Stimulated activated CD4-positive, alpha-beta T cell treated with anti-CD3 and anti-CD28 coated beads, Interleukin-4, amount 100 ng/mL, for 24 hours (primary cell): ENCODE measurements at regions not wholly inside any gene's neighbourhood (a gene's known extent, or its start where the extent isn't known, plus 50 kb on each side); places are given as distances from the start of the nearest gene placed in this dataset.

Source experiments
- DNase-seq: peaks from one replicate; pipeline ENCODE4 v3.0.0-alpha.2; 2020

GRCh38 chr2:56626927-56627326 lies 443.1 kb downstream of the CCDC85A start:
- DNase-seq: no peak

GRCh38 chr2:56630286-56630685 lies 446.5 kb downstream of the CCDC85A start:
- DNase-seq: no peak

- no peak for DNase-seq
Observed at GRCh38 chr2:56647997-56648396, 464.2 kb downstream of the CCDC85A start.

DNA sequence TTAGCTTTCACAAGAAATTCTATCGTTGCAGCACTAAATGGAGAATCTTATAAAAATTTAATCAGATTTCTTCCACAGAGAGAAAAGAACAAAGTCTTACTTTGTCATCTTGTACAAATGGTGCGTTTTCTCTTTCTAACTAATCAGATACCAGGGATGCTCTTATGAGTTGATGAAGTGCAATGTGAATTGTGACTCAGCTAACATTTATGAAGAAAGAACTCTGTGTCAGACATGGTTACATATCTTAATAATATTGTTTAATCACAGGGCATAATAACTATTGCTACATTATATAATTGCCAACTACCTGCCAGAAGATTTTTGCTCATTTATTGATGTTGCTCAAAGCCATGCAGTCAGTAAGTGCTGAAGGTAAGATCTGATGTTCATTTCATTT lies 465.0 kb downstream of the CCDC85A start:
- no peak for DNase-seq

DNA sequence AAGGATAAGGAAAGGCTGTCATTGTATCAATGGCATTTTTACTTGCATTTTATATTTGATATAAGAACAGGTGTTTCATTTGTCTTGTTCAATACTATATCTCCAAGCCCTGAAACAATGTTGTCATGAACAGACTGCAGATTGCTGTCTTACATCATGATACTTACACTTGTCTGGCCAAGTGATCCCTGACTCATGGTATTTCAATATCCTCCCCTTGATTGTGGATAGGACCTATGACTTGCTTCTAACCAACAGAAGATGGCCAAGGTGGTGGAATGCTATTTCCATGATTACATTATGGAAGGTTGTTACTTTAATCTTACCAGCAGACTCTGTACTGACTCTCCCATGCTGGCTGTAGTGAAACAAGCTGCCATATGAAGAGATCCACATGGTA lies 471.1 kb downstream of the CCDC85A start:
- DNase-seq: no peak

DNA sequence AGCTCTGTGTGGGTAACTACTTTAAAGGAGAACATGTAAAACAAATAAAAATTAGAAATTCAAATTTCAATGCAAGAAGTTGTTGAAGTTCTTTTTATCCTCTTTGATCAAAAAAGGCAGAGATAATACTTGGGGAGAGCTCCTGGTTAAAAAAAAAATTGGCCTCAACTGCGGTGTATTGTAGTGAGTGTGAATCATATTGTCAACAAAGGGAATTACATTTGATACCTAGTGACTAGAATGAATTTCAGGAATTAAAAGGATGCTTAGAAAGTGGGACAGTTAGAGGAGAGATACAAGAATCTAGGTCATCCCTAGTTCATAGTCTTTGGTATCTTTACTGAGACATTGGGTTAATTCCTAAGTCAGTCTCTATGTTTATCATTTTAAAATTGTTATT lies 473.0 kb downstream of the CCDC85A start:
- no peak for DNase-seq

DNA sequence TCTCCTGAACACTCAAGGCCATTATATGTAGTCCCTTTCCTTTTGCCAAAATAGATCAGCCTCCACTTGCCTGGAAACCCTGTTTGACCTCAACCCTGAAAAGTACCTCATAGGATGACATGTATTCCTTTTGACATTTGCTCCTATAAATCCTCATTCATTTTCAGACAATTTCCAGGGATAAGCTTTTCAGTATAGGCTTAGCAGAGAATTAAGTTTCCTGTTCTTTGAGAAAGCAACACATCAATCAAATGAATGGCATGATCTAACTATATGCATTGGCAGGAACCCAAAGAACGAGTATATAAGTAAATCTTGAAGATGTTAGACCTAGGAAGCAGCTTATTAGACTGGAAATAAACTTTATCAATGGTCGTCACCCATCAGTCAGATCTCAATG lies 483.0 kb downstream of the CCDC85A start:
- DNase-seq: no peak

DNA sequence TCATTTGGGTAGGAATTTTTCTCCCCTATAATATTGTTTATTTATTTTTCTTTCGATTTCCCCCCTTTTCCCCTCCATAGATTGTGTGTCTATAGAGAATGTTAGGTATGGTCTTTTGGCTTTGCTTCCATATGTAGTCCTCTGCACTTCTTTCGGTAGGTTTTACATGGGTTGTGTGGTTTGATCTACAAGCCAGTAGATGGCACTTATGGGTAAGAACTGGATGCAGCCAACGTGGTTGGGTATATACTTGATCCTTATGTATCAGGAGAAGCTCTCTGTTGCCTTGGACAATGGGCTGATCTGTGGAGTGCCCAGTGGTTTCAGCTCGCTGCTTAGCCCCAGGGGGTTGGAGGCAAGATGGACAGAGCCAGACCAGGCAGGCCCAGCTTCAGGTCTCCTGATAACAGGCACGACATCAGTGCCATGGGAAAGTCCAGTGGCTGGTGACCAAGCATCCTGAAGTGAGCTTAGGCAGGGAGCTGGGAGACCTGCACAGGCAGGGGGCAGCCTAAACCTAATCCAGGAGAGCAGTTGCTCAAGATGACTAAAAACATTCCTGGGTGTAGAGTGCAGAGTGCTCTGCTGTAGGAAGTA lies 488.3 kb downstream of the CCDC85A start:
- no peak for DNase-seq

- no peak for DNase-seq
Observed at GRCh38 chr2:56674084-56674483, 490.3 kb downstream of the CCDC85A start.

- DNase-seq: no peak
Observed at GRCh38 chr2:56676966-56677365, 493.2 kb downstream of the CCDC85A start.

- DNase-seq: no peak
Observed at GRCh38 chr2:56680971-56681631, 497.3 kb downstream of the CCDC85A start.

- DNase-seq: no peak
Observed at GRCh38 chr2:56681659-56682396, 498.0 kb downstream of the CCDC85A start.

DNA sequence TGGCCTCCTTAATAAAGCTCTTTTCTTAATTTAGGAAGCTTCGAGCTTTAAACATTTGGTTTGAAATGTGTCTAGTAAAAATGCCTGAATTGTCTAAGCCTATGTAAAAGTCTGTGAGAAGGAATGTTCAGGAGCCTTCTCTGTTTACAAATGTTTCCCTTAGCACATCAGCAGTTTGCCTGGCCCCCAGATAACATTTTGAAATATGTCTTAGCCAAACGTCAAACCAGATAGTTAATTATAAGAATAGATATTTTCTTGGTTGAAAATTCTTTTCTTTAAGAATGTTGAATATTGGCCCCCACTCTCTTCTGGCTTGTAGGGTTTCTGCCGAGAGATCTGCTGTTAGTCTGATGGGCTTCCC lies 498.6 kb downstream of the CCDC85A start:
- DNase-seq: no peak

DNA sequence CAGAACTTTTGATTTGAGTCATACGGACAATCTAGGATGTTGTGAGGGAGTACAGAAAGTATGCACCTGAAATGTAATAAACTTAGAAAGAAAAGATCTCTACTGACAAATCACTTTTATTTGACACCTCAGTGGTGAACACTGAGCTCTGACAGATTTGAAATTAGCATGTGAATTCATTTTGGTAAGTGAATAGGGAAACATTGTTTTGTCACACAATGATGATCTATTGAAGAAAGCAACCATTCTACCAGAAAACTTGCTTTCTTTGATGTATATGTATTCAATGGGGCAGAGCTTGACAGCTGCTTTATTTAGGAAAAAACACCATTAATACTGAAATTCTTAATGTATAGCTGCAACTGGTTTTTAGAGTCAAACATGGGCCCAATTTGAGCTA lies 500.5 kb downstream of the CCDC85A start:
- no peak for DNase-seq

DNA sequence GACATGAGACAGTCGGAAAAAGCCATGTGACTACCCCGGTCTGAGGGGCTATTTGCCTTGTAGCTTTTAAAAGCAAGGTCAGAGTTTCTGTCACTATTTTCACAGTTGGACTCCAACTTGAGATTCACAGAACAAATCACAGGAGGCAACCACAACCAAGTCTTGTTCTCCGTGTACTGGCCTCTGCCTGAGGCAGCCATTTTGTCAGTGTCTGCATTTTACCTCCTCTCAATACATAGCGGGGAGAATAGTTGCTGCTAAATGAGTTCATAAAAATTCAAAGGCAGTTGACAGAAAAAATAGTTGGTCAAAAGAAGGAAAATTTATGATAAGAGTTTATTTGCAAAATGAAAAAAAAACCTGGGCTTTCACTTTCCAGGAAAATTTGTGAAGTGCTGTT lies 501.4 kb downstream of the CCDC85A start:
- no peak for DNase-seq

GRCh38 chr2:56687169-56687568 lies 503.4 kb downstream of the CCDC85A start:
- no peak for DNase-seq

GRCh38 chr2:56688661-56689060 lies 504.9 kb downstream of the CCDC85A start:
- no peak for DNase-seq

DNA sequence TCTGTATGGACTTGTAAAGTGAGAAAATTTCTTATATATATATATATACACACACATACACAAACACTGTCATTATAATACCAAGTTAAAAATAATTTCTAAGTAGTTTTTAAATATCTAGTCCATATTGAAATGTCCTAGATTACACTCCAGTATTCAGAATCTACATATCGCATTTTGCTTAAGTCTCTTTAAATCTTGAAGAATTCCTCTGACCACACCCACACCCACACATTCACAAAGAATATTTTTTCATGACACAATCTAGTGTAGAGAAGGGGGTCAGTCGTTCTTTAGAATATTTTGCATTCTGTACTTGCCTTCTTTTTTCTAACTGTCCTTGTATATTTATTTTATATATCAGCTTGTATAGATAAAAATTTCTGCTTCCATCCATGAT lies 509.7 kb downstream of the CCDC85A start:
- no peak for DNase-seq

GRCh38 chr2:56703001-56703400 lies 519.2 kb downstream of the CCDC85A start:
- no peak for DNase-seq

DNA sequence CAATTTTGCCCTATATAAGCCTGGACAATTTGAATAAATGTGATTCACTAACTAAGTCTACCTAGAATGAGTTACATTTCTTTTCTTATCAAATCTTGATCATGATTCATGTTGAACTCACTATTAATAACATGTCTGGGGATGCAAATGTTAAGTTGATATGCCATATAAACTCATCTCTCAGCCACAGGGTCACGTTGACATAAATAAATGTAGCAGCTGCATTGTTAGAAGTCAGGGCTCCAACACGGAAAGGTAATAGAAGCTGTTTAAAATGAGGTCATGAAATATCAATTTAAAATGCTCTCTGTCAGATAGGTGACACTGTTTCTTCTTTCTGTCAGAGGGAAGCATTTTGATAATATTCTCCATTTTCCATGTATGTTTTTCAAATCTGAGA lies 521.9 kb downstream of the CCDC85A start:
- DNase-seq: no peak

GRCh38 chr2:56707218-56707617 lies 523.4 kb downstream of the CCDC85A start:
- no peak for DNase-seq

- DNase-seq: no peak
Observed at GRCh38 chr2:56707650-56708049, 523.9 kb downstream of the CCDC85A start.

GRCh38 chr2:56709181-56709580 lies 525.4 kb downstream of the CCDC85A start:
- no peak for DNase-seq

- no peak for DNase-seq
Observed at GRCh38 chr2:56713161-56713676, 529.4 kb downstream of the CCDC85A start.
